MM.1S (cell line): ENCODE measurements at regions not wholly inside any gene's neighbourhood (a gene's known extent, or its start where the extent isn't known, plus 50 kb on each side); places are given as distances from the start of the nearest gene placed in this dataset.

Source experiments
- DNase-seq: peaks from one replicate; pipeline ENCODE4 v3.0.0-alpha.2; 2015
- H2AFZ ChIP-seq: fragments of 300-600 bp; sonication (generic); 2 replicates; pipeline ENCODE4 v1.6.0; 2016; ENCODE audit warnings: antibody characterized with exemption, low read length
- H3F3A ChIP-seq: fragments of 300-600 bp; sonication (generic); 2 replicates; pipeline ENCODE4 v1.6.1; 2016; ENCODE audit warnings: mild to moderate bottlenecking, antibody characterized with exemption, low read length, moderate library complexity, mixed read lengths; ENCODE audit not compliant: insufficient read depth
- H3K27ac ChIP-seq: fragments of 300-600 bp; sonication (generic); 2 replicates; pipeline ENCODE4 v1.5.1; 2016; ENCODE audit warnings: mild to moderate bottlenecking, low read length
- H3K27me3 ChIP-seq: fragments of 300-600 bp; sonication (generic); replicated peaks from 2 replicates; pipeline ENCODE4 v1.6.0; 2016; ENCODE audit warnings: low read length; ENCODE audit not compliant: insufficient read depth
- H3K36me3 ChIP-seq: fragments of 300-600 bp; sonication (generic); replicated peaks from 2 replicates; pipeline ENCODE4 v1.6.1; 2016; ENCODE audit warnings: mild to moderate bottlenecking, low read length, mixed read lengths; ENCODE audit not compliant: insufficient read depth
- H3K4me1 ChIP-seq: fragments of 300-600 bp; sonication (generic); 2 replicates; pipeline ENCODE4 v1.6.1; 2016; ENCODE audit warnings: low read length, mixed read lengths
- H3K4me2 ChIP-seq: fragments of 300-600 bp; sonication (generic); 2 replicates; pipeline ENCODE4 v1.6.0; 2016; ENCODE audit warnings: low read depth, low read length
- H3K4me3 ChIP-seq: fragments of 300-600 bp; sonication (generic); 2 replicates; pipeline ENCODE4 v1.5.1; 2016; ENCODE audit warnings: low read length, mixed read lengths
- H3K79me2 ChIP-seq: fragments of 300-600 bp; sonication (generic); 2 replicates; pipeline ENCODE4 v1.6.1; 2016; ENCODE audit warnings: mixed run types, low read length, mixed read lengths
- H3K9ac ChIP-seq: fragments of 300-600 bp; sonication (generic); 2 replicates; pipeline ENCODE4 v1.6.1; 2016; ENCODE audit warnings: low read length, mixed read lengths
- H3K9me2 ChIP-seq: fragments of 300-600 bp; sonication (generic); replicated peaks from 2 replicates; pipeline ENCODE4 v1.6.1; 2016; ENCODE audit warnings: mild to moderate bottlenecking, low read length, mixed read lengths; ENCODE audit not compliant: insufficient read depth
- H3K9me3 ChIP-seq: fragments of 300-600 bp; sonication (generic); replicated peaks from 2 replicates; pipeline ENCODE4 v1.6.1; 2016; ENCODE audit warnings: mild to moderate bottlenecking, low read length, mixed read lengths; ENCODE audit not compliant: insufficient read depth
- H4K20me1 ChIP-seq: fragments of 300-600 bp; sonication (generic); 2 replicates; pipeline ENCODE4 v1.6.1; 2016; ENCODE audit warnings: mild to moderate bottlenecking, low read length, moderate library complexity, mixed read lengths; ENCODE audit not compliant: insufficient read depth
- CTCF ChIP-seq: fragments of 300-600 bp; sonication (generic); IDR thresholded peaks from 2 replicates; pipeline ENCODE4 v1.5.1; 2016; ENCODE audit warnings: antibody characterized with exemption, low read length, mixed read lengths
- EZH2 ChIP-seq: fragments of 300-600 bp; sonication (generic); optimal IDR thresholded peaks from 2 replicates; pipeline ENCODE3; 2017; ENCODE audit warnings: low read depth, mild to moderate bottlenecking, antibody characterized with exemption, low read length, mixed read lengths
- EZH2phosphoT487 ChIP-seq: fragments of 300-600 bp; sonication (generic); IDR thresholded peaks from 2 replicates; pipeline ENCODE4 v1.6.1; 2018; ENCODE audit warnings: antibody characterized with exemption, low read length

DNA sequence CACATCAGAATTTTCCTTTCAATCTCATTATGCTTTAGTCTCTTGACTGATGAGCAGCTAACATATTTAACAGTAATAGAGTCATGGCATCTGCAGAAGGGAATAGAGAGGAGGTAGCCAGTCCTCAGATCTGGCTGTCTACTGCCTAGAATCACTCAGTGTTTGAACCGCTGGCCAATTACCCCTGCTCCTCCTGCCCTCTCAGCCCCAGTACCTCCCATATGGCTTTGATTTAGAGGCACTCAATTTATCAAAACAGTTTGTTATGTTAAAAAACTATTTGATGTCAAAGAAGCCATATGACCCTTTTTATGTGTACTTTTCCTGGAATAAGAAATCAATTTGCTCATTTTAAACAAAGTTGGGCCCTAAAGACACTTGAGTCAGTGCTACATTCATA lies 355.2 kb downstream of the CMPK2 start:
- H3K9ac ChIP-seq = no peak overlapping the region
- H3K27me3 ChIP-seq = no peaks in the 10 kb centered on the region
- no peaks in the 10 kb centered on the region for H3K4me1 ChIP-seq
- H4K20me1 ChIP-seq = no peaks in the 10 kb centered on the region
- no peak overlapping the region for H3K4me2 ChIP-seq
- no peaks in the 10 kb centered on the region for H3K9me2 ChIP-seq
- no peaks in the 10 kb centered on the region for H3K36me3 ChIP-seq
- DNase-seq = no peak
- no peaks in the 10 kb centered on the region for H3K79me2 ChIP-seq
- no peak overlapping the region for H3K27ac ChIP-seq
- TF ChIP-seq EZH2phosphoT487 (no peak), CTCF (no peak)
- H3F3A ChIP-seq = no peaks in the 10 kb centered on the region
- H2AFZ ChIP-seq = no peak overlapping the region
- no peak overlapping the region for H3K4me3 ChIP-seq
- no peaks in the 10 kb centered on the region for H3K9me3 ChIP-seq

- no peak for DNase-seq
- Histone ChIP-seq H3K9ac (no peak overlapping the region), H3F3A (no peaks in the 10 kb centered on the region), H3K79me2 (no peaks in the 10 kb centered on the region), H3K4me2 (no peak overlapping the region), H3K9me2 (no peaks in the 10 kb centered on the region), H3K36me3 (no peaks in the 10 kb centered on the region), H3K27ac (no peak overlapping the region), H3K4me1 (no peaks in the 10 kb centered on the region), H3K27me3 (no peaks in the 10 kb centered on the region), H2AFZ (no peak overlapping the region), H3K9me3 (no peaks in the 10 kb centered on the region), H4K20me1 (no peaks in the 10 kb centered on the region), H3K4me3 (no peak overlapping the region)
- no peak for TF ChIP-seq EZH2phosphoT487
- no peak for TF ChIP-seq CTCF
- TF ChIP-seq EZH2 = no peak
Measured at GRCh38 chr2:6512589-6512988, 353.1 kb downstream of the CMPK2 start.

DNA sequence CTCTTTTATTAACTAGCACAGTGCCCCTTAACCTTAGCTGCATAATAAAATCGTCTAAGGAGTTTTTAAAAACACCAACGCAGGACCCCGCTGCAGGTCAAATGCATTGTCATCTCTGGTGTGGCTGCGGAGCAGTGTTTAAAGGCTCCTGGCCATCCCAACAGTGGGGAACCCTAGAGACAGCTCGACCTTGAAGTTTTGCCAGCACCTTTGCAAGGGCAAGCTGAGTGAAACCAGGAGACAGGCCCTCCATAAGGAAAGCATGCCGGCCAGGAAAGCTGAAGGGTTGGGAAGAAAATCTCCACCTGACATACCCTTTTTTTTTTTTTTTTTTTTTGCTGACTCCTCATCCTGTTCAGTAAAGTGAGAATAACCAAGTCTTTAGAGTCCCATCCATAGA lies 349.0 kb downstream of the CMPK2 start:
- Histone ChIP-seq H3K9ac (no peak overlapping the region), H3K27ac (no peak overlapping the region), H3K4me1 (no peaks in the 10 kb centered on the region), H4K20me1 (no peaks in the 10 kb centered on the region), H3K4me3 (no peak overlapping the region), H3K27me3 (no peaks in the 10 kb centered on the region), H2AFZ (no peak overlapping the region), H3K36me3 (no peaks in the 10 kb centered on the region), H3K9me2 (no peaks in the 10 kb centered on the region), H3K4me2 (no peak overlapping the region), H3K79me2 (no peaks in the 10 kb centered on the region), H3F3A (no peaks in the 10 kb centered on the region), H3K9me3 (no peaks in the 10 kb centered on the region)
- no peak for TF ChIP-seq EZH2
- no peak for TF ChIP-seq EZH2phosphoT487
- DNase-seq = no peak

DNA sequence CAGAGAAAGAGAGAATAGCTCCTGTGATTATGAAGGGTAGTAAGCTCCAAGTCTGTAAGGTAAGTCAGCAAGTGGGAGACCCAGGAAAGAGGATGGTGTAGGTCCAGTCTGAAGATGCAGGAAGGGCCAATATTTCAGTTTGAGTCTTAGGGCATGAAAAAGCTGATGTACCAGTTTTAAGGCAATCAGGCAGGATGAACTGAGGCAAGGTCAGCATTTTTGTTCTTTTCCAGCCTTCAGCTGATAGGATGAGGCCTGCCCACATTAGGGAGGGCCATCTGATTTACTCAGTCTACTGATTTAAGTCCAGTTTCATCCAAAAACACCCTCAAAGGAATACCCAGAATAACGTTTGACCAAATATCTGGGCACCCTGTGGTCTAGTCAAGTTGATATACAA lies 347.3 kb downstream of the CMPK2 start:
- Histone ChIP-seq H3K4me3 (no peak overlapping the region), H3K27me3 (no peaks in the 10 kb centered on the region), H2AFZ (no peak overlapping the region), H3K9me3 (no peaks in the 10 kb centered on the region), H3K79me2 (no peaks in the 10 kb centered on the region), H4K20me1 (no peaks in the 10 kb centered on the region), H3K9ac (no peak overlapping the region), H3K27ac (no peak overlapping the region), H3K9me2 (no peaks in the 10 kb centered on the region), H3K4me1 (no peaks in the 10 kb centered on the region), H3F3A (no peaks in the 10 kb centered on the region), H3K36me3 (no peaks in the 10 kb centered on the region), H3K4me2 (no peak overlapping the region)
- DNase-seq = no peak
- no peak for TF ChIP-seq EZH2phosphoT487
- TF ChIP-seq CTCF = no peak
- TF ChIP-seq EZH2 = no peak
